Adrenal gland (tissue), 9 donors: ENCODE measurements at regions not wholly inside any gene's neighbourhood (a gene's known extent, or its start where the extent isn't known, plus 50 kb on each side); places are given as distances from the start of the nearest gene placed in this dataset.
"Not testable (repeated sequence)": the region's sequence is repeated elsewhere in the genome, so short reads cannot be mapped to it uniquely, and the experiment has no call there.

Experiments
- DNase-seq, 7 donors: peaks; one replicate each; pipeline ENCODE4 v3.0.0-alpha.2; 2019 to 2020
- H3K27ac ChIP-seq, 5 donors: fragments of 200-600 bp; sonication (generic) in 4 of 5; 1 replicate in 3 of 5; 2 replicates in 2 of 5; pipeline versions ENCODE4 v1.5.1 to v1.8.0; 2016 to 2020; ENCODE audit warnings: mild to moderate bottlenecking in 1 of 5
- H3K27me3 ChIP-seq: fragments of 200-600 bp; 2 replicates; pipeline ENCODE4 v1.8.0; 2021
- H3K36me3 ChIP-seq, 2 donors: fragments of 200-600 bp; replicated peaks in 1 of 2; 1 replicate in 1 of 2; 2 replicates in 1 of 2; pipeline versions ENCODE4 v1.5.1 to v1.8.0; 2018 to 2022
- H3K4me1 ChIP-seq, 2 donors: fragments of 200-600 bp; replicated peaks in 1 of 2; 1 replicate in 1 of 2; 2 replicates in 1 of 2; pipeline versions ENCODE4 v1.5.1 to v1.8.0; 2018 to 2021
- H3K4me3 ChIP-seq, 4 donors: fragments of 200-600 bp; sonication (generic) in 3 of 4; one replicate each; pipeline ENCODE4 v1.5.1; 2016 to 2018
- H3K9me3 ChIP-seq, 3 donors: fragments of 200-600 bp; sonication (generic) in 1 of 3; replicated peaks in 1 of 3; 1 replicate in 2 of 3; 2 replicates in 1 of 3; pipeline versions ENCODE4 v1.5.1 to v1.8.0; 2016 to 2021
- POLR2A ChIP-seq, 2 donors: fragments of 450-650 bp; IDR thresholded peaks; one replicate each; pipeline ENCODE4 v1.6.1; 2017; ENCODE audit warnings: antibody characterized with exemption in 2 of 2, mild to moderate bottlenecking in 2 of 2, moderate library complexity in 1 of 2
- WGBS, 4 donors: extraction: QIAGEN DNeasy Blood & Tissue Kit in 2 of 4; methylation state at CpG; one replicate each; pipeline versions ENCODE4 v1.1.5 to v1.1.7; 2013 to 2017; 5-methylcytosine and 5-hydroxymethylcytosine counted together
- intact Hi-C, 2 donors: fragments of 100-400 bp; cut with DNase I; formaldehyde crosslinking; loops; one replicate each; pipeline versions ENCODE4 v1.14.1 to v1.15.0; 2022 to 2023
- TF ChIP-seq, protein P1 (sequence below), 6 experiments: fragments of 450-650 bp in 4 of 6; fragments of 200-600 bp in 2 of 6; sonication (generic) in 1 of 6; IDR thresholded peaks; 1 replicate in 5 of 6; 2 replicates in 1 of 6; pipeline versions ENCODE4 v1.5.1 to v1.8.0; 2016 to 2021; ENCODE audit warnings: antibody characterized with exemption in 6 of 6, mild to moderate bottlenecking in 2 of 6, moderate library complexity in 1 of 6
- donor health status: healthy with polysubstance abuse.
- donor health status: Bipolar disorder and iron deficiency.
- donor health status: DM: yes; HTN: yes; CAD: no.
- donor health status: DM: no; HTN: no; CAD: no.
- donor health status: DM: no; HTN: no; CAD: no.

DNA sequence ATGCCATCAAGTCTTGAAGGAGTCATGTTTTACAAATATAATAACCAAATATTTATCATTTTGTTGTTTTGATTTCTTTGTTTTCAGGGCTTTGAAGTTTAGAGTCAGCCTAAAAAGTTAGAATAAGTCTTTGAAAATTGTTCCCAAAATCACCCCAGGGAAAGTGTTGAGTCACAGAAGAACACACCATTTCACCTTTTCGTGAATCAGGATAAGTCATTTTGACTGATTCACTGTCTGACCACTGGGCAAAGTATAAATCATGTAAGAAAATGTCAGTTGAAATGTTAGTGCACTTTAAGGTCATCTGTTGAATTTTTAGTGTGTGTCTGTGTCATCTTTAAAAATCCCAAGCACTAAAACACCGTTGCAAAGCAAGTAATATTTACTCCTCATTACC, 1320.1 kb downstream of the RPA4 start:
- H3K9me3 ChIP-seq = no peaks in the 10 kb centered on the region
- 21 to 40% (median 30%) methylated on average over 2 of the region's 2 CpGs for WGBS, 4 donors
- no peak overlapping the region for H3K4me3 ChIP-seq
- no peaks in the 10 kb centered on the region for H3K36me3 ChIP-seq
- no peak overlapping the region for H3K27ac ChIP-seq
- DNase-seq = no peak
- H3K4me1 ChIP-seq = no peaks in the 10 kb centered on the region
- no peaks in the 10 kb centered on the region for H3K27me3 ChIP-seq
- TF ChIP-seq POLR2A (IDR thresholded peaks at IDR 0.05) = no peak
- TF ChIP-seq, protein P1, sequence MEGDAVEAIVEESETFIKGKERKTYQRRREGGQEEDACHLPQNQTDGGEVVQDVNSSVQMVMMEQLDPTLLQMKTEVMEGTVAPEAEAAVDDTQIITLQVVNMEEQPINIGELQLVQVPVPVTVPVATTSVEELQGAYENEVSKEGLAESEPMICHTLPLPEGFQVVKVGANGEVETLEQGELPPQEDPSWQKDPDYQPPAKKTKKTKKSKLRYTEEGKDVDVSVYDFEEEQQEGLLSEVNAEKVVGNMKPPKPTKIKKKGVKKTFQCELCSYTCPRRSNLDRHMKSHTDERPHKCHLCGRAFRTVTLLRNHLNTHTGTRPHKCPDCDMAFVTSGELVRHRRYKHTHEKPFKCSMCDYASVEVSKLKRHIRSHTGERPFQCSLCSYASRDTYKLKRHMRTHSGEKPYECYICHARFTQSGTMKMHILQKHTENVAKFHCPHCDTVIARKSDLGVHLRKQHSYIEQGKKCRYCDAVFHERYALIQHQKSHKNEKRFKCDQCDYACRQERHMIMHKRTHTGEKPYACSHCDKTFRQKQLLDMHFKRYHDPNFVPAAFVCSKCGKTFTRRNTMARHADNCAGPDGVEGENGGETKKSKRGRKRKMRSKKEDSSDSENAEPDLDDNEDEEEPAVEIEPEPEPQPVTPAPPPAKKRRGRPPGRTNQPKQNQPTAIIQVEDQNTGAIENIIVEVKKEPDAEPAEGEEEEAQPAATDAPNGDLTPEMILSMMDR (IDR thresholded peaks at IDR 0.05) = no peak
- intact Hi-C loops = no loop called here

DNA sequence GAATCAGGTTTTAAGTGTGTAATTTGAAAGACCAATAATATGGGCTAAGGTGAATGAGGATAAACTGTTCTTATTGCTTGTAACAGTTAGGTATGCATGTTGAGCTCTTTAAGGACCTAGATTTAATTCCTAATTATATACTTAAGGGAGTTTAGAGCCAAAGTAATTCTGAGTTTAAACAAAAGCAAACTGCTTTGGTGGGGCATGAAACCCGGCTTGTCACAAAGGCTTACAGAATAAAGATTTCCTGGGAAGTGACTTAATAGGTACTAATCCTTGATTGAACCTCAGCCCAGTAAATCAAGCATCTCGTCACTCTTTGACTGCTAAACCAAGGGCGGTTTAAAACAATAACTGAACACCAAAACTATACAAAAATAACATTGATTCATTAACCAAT, 1324.2 kb downstream of the RPA4 start:
- H3K36me3 ChIP-seq = no peaks in the 10 kb centered on the region
- no peaks in the 10 kb centered on the region for H3K27me3 ChIP-seq
- no peak for TF ChIP-seq POLR2A (IDR thresholded peaks at IDR 0.05)
- TF ChIP-seq, protein P1 (IDR thresholded peaks at IDR 0.05) = no peak
- no peak overlapping the region for H3K4me3 ChIP-seq
- intact Hi-C loops = no loop called here
- no peaks in the 10 kb centered on the region for H3K4me1 ChIP-seq
- DNase-seq = no peak
- 74 to 85% (median 76%) methylated on average over 3 of the region's 3 CpGs for WGBS, 4 donors
- no peak overlapping the region for H3K27ac ChIP-seq
- H3K9me3 ChIP-seq = no peaks in the 10 kb centered on the region

DNA sequence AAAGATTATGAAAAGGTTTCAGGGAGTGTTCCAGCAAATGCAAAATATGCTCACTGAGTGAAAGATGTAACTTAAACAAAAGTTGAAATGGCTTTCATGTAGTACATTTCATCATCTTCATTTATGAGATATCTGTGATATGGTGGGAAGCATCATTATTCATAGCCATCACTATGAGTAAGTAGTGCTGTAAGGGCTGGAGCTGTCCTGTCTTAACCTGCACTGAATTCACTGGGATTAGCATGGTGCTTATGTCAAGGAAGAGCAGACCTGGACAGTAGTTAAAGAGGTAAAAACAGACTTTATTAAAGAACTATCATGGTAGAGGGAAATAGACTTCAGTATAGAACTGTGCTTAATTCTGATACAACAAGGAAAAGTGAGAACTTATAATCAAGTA, 1347.3 kb downstream of the RPA4 start:
- Histone ChIP-seq H3K36me3 (no peaks in the 10 kb centered on the region), H3K4me3 (no peak overlapping the region), H3K27ac (no peak overlapping the region), H3K27me3 (no peaks in the 10 kb centered on the region), H3K4me1 (no peaks in the 10 kb centered on the region), H3K9me3 (no peaks in the 10 kb centered on the region)
- no peak for TF ChIP-seq POLR2A (IDR thresholded peaks at IDR 0.05)
- no peak for DNase-seq
- intact Hi-C loops = no loop called here

DNA sequence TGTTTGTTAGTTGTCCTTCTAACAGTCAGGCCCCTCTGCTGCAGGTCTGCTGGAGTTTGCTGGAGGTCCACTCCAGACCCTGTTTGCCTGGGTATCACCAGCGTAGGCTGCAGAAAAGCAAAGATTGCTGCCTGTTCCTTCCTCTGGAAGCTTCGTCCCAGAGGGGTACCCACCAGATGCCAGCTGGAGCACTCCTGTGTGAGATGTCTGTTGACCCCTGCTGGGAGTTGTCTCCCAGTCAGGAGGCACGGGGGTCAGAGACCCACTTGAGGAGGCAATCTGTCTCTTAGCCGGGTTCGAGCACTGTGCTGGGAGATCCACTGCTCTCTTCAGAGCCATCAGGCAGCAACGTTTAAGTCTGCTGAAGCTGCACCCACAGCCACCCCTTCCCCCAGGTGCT, 1356.4 kb downstream of the RPA4 start:
- DNase-seq, intact Hi-C loops, H3K36me3 ChIP-seq, H3K4me1 ChIP-seq, H3K27ac ChIP-seq, H3K4me3 ChIP-seq, H3K9me3 ChIP-seq: not testable (repeated sequence)
- 76 to 79% methylated on average over 6 of the region's 6 CpGs; no CpG with 5 or more reads in 2 of the 4 donors for WGBS, 4 donors
- H3K27me3 ChIP-seq = peaks cover 11% of the 10 kb centered on the region

DNA sequence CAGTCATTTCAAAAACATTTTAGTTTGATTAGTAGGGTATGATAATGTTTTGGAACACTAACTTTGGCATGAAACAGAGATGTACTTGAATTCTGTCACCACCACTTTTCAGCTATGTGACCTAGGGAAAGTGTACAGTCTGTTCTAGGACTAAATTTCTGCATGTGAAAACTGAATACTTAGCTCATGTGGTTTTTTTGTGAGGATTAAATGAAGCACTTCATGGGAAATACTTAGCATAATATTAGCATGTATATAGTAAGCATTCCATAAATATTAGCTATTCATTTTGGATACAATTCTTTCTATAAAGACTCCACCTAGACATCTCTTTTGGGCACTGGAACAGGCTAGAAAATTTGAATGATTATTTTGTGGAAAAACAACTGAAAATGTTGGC, 1379.4 kb downstream of the RPA4 start:
- Histone ChIP-seq H3K4me1 (no peaks in the 10 kb centered on the region), H3K4me3 (no peak overlapping the region), H3K27me3 (peaks cover 3% of the 10 kb centered on the region), H3K9me3 (no peaks in the 10 kb centered on the region), H3K27ac (no peak overlapping the region), H3K36me3 (no peaks in the 10 kb centered on the region)
- TF ChIP-seq POLR2A (IDR thresholded peaks at IDR 0.05) = no peak
- TF ChIP-seq, protein P1 (IDR thresholded peaks at IDR 0.05) = no peak
- DNase-seq = no peak
- intact Hi-C loops = no loop called here
